Activated T-helper 17 cell treated with anti-CD3 and anti-CD28 coated beads, Interleukin-2, amount 50 U/mL, for 72 hours (primary cell): ENCODE measurements at regions not wholly inside any gene's neighbourhood (a gene's known extent, or its start where the extent isn't known, plus 50 kb on each side); places are given as distances from the start of the nearest gene placed in this dataset.

Experiments used
- ATAC-seq: fragments of 150-1000 bp; cut with Tn5 transposase; replicated peaks from 2 replicates; pipeline ENCODE4 v1.10.0; 2021; ENCODE audit warnings: mild to moderate bottlenecking, moderate library complexity
- H3K27ac Mint-ChIP-seq: one replicate; pipeline ENCODE4 v1.8.0; 2022; ENCODE audit warnings: mixed read lengths
- H3K27me3 Mint-ChIP-seq: one replicate; pipeline ENCODE4 v1.8.0; 2022; ENCODE audit warnings: mixed read lengths
- H3K36me3 Mint-ChIP-seq: one replicate; pipeline ENCODE4 v1.8.0; 2022; ENCODE audit warnings: low read depth, mild to moderate bottlenecking, mixed read lengths
- H3K4me1 Mint-ChIP-seq: one replicate; pipeline ENCODE4 v1.8.0; 2022; ENCODE audit warnings: mixed read lengths
- H3K4me3 Mint-ChIP-seq: one replicate; pipeline ENCODE4 v1.8.0; 2022; ENCODE audit warnings: mild to moderate bottlenecking, mixed read lengths
- H3K9me3 Mint-ChIP-seq: one replicate; pipeline ENCODE4 v1.8.0; 2022; ENCODE audit warnings: mixed read lengths

GRCh38 chr14:104287301-104288009 is 149.1 kb downstream of the KIF26A start:
- no peak for ATAC-seq
- Mint-ChIP-seq H3K4me3 (no peak overlapping the region), H3K27me3 (no peaks in the 10 kb centered on the region), H3K4me1 (no peaks in the 10 kb centered on the region), H3K9me3 (no peaks in the 10 kb centered on the region), H3K36me3 (no peaks in the 10 kb centered on the region), H3K27ac (no peak overlapping the region)

DNA sequence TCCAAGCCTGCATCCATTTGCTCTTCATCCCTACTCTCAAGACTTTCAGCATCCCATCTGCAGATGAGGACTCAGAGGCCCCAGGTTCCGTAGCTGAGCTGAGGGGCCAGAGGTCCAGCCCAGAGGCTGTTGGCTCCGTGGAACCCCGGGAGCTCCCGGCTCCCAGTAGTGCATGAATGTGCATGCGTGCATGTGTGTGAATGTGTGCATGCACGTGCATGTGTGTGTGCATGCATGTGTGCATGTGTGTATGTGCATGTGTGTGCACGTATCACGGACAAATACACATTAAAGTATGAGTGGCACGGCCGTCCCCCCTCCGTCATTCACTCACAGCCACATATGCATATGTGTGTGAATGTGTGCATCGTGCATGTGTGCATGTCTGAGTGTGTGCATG is 149.9 kb downstream of the KIF26A start:
- Mint-ChIP-seq H3K9me3 (no peaks in the 10 kb centered on the region), H3K36me3 (no peaks in the 10 kb centered on the region), H3K27ac (no peak overlapping the region), H3K4me1 (no peaks in the 10 kb centered on the region), H3K27me3 (no peaks in the 10 kb centered on the region), H3K4me3 (no peak overlapping the region)
- ATAC-seq, result no peak

- no peak overlapping the region for H3K27ac Mint-ChIP-seq
These were observed 151.1 kb downstream of the KIF26A start for GRCh38 chr14:104289507-104289906.

DNA sequence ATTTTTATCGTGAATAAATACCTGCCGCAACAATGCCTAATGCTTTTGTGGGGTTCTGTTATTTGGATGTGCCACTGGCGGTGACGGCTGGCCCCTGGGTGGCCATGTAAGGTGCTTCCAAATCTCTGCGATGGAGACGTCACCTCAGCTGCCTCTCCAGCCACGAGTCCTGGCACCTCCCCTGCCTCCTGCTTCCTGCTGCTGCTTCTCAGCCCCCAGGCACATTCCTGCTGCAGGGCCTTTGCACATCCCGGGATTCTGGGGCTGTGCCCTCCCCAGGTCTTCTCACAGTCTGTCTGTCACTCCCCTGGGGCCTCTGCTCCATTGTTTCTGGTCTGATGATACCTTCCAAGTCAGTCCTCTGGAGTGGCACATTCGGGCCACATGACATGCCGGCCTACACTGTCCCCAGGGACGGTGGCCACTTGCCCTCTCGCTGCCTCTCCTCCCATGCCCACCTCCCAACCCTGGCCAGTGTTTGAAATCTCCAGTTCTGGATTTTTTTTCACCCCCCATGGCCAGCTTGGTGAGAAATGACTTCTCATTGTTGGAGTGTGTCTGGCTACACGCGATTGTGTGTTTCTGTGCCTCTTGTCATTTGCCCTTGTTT is 151.8 kb downstream of the KIF26A start:
- Mint-ChIP-seq H3K36me3 (no peaks in the 10 kb centered on the region), H3K4me3 (no peak overlapping the region), H3K9me3 (no peaks in the 10 kb centered on the region), H3K27ac (no peak overlapping the region), H3K27me3 (no peaks in the 10 kb centered on the region), H3K4me1 (no peaks in the 10 kb centered on the region)
- no peak for ATAC-seq

More at GRCh38 chr14:104289507-104289906, 151.1 kb downstream of the KIF26A start:
- no peak for ATAC-seq
- Mint-ChIP-seq H3K4me3 (no peak overlapping the region), H3K9me3 (no peaks in the 10 kb centered on the region), H3K4me1 (no peaks in the 10 kb centered on the region), H3K36me3 (no peaks in the 10 kb centered on the region), H3K27me3 (no peaks in the 10 kb centered on the region)

DNA sequence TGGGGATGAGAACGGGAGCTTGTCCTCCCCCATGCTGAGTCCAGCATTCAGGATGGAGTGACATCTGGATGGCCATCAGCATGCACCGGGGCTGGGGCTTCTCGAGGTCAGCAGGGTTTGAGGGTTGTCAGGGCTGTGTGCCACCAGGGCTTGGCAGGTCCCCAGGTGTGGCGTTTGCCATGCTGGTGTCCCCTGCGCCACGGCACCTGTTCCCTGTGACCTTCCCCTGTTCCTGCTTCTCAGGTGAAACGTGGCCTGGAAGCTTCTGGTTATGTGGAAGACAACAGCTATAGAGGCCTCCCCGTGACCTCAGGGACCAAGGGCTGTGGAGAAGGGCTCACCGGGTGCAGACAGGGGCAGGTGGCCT is 152.4 kb downstream of the KIF26A start:
- no peak for ATAC-seq
- no peaks in the 10 kb centered on the region for H3K4me1 Mint-ChIP-seq
- no peak overlapping the region for H3K27ac Mint-ChIP-seq
- H3K9me3 Mint-ChIP-seq, result no peaks in the 10 kb centered on the region
- H3K36me3 Mint-ChIP-seq, result no peaks in the 10 kb centered on the region
- no peak overlapping the region for H3K4me3 Mint-ChIP-seq
- no peaks in the 10 kb centered on the region for H3K27me3 Mint-ChIP-seq

GRCh38 chr14:104291123-104292000 is 153.0 kb downstream of the KIF26A start:
- Mint-ChIP-seq H3K27me3 (no peaks in the 10 kb centered on the region), H3K4me3 (no peak overlapping the region)
- ATAC-seq, result no peak

DNA sequence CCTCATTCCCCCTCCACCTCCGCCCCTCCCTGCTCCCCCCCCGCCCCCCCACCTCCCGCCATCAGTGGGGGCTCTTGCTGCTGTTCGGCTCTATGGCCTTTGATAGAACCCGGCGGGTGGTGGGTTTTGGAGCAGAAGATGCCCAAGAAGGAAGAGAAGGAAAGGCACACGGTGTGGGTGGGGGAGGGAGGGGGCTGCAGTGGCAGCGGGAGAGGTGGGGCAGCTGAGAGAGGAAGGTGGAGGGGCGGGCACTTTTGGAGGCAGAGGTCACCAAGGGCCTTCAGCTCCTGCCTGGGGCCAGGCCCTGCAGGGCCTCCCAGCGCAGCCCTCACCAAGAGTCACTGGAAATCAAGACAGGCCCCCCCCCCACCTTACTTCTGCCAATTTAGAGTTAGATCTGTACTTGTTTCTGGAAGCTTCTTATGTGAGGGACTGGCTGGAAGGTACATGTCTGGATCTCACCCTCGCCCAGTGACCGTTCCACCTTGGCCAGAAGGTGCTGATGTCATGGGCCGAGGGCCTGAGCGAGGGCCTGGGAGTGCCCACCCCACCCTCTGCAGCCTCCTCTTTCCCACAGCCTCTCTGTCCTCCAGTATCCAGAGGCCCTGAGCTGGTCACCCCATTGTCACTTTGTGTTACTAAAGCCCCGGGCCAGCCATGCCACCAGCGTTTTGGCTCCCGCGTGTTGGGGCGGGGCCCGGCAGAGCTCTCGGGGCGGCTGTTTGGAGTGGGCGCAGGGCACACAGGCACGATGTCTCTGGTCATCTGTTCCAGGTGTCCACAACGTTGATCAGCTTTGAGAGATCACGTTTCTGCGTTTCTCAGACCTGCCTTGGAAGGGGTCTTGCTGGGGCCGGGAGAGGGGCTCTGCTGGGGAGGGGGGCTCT is 153.9 kb downstream of the KIF26A start:
- no peak for ATAC-seq
- Mint-ChIP-seq H3K4me1 (no peaks in the 10 kb centered on the region), H3K4me3 (no peak overlapping the region), H3K27me3 (no peaks in the 10 kb centered on the region), H3K36me3 (no peaks in the 10 kb centered on the region), H3K27ac (no peak overlapping the region), H3K9me3 (no peaks in the 10 kb centered on the region)

More at GRCh38 chr14:104291123-104292000, 153.0 kb downstream of the KIF26A start:
- H3K9me3 Mint-ChIP-seq, result no peaks in the 10 kb centered on the region
- no peaks in the 10 kb centered on the region for H3K4me1 Mint-ChIP-seq
- H3K36me3 Mint-ChIP-seq, result no peaks in the 10 kb centered on the region
- no peak overlapping the region for H3K27ac Mint-ChIP-seq

DNA sequence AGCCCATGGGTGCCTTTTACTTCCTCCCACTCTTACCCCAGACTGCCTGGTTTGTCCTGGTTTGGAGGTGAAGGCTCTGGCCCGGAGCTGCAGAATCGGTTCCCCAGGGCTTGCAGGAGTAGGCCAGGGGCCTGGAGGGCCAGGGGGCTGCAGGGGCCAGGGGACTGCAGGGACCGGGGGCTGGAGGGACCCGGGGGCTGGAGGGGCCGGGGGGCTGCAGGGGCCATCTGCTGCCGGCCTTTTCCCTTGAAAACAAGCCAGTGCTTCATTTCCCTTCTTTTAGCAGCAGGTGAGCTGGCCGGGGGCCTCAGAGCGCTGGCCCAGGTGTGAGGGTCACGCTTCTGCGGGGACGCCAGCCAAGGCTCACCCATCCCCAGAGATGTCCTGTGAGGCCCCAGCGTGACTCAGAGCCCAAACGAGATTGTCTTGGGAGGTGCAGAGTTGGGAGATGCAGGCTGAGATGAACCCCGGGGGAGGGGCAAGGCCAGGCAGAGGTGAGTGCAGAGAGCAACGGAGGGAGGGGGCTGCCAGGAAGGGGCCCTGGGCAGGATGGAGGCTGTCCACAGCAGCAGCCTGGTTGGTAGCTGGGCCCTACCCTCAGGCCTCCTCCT is 154.9 kb downstream of the KIF26A start:
- no peaks in the 10 kb centered on the region for H3K36me3 Mint-ChIP-seq
- no peaks in the 10 kb centered on the region for H3K4me1 Mint-ChIP-seq
- ATAC-seq, result no peak
- no peaks in the 10 kb centered on the region for H3K9me3 Mint-ChIP-seq
- no peaks in the 10 kb centered on the region for H3K27me3 Mint-ChIP-seq
- H3K27ac Mint-ChIP-seq, result no peak overlapping the region
- H3K4me3 Mint-ChIP-seq, result no peak overlapping the region

DNA sequence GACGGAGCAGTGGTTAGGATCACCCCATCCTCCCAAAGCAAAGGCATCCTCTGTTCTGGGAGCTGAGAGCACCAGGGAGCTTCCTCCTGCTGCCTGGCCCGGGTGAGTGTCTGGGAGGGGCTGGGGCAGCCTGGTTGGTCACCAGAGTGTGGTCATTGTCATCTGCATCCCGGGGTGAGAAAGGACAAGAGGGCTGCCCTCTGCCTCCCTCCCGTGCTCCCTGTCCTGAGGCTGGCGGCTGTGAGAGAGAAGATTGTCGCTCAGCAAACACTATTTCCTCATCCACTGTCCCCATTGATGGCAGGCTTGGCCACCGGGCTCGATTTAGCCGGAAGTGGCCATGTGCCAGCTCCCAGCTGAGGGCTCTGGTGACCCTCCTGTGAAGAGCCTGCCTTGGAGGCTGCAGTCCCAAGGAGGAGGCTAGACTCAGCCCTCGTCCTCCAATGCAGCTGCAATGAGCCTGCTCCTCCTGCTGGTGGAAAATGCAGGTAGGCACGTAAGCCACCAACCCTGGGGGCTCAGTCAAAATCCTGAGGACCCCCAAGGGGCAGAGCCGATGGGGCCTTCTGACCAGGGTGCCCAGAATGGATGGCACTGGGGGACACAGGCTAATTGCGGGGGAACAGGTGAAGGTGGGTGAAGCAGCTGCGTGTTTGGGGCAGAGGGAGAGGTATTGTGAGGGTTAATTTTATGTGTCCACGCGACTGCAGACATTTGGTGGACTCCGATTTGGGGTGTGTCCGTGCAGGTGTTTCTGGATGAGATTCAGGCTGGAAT is 155.7 kb downstream of the KIF26A start:
- H3K4me1 Mint-ChIP-seq, result no peaks in the 10 kb centered on the region
- no peak overlapping the region for H3K4me3 Mint-ChIP-seq
- no peaks in the 10 kb centered on the region for H3K9me3 Mint-ChIP-seq
- no peaks in the 10 kb centered on the region for H3K27me3 Mint-ChIP-seq
- H3K36me3 Mint-ChIP-seq, result no peaks in the 10 kb centered on the region
- no peak for ATAC-seq
- no peak overlapping the region for H3K27ac Mint-ChIP-seq

- Mint-ChIP-seq H3K27ac (no peak overlapping the region), H3K9me3 (no peaks in the 10 kb centered on the region), H3K27me3 (no peaks in the 10 kb centered on the region), H3K36me3 (no peaks in the 10 kb centered on the region), H3K4me1 (no peaks in the 10 kb centered on the region), H3K4me3 (no peak overlapping the region)
- ATAC-seq, result no peak
These were observed 156.2 kb downstream of the KIF26A start for GRCh38 chr14:104294628-104294982.

- H3K9me3 Mint-ChIP-seq, result no peaks in the 10 kb centered on the region
- H3K27me3 Mint-ChIP-seq, result no peaks in the 10 kb centered on the region
- no peak overlapping the region for H3K27ac Mint-ChIP-seq
- no peaks in the 10 kb centered on the region for H3K36me3 Mint-ChIP-seq
- ATAC-seq, result no peak
- H3K4me1 Mint-ChIP-seq, result no peaks in the 10 kb centered on the region
- no peak overlapping the region for H3K4me3 Mint-ChIP-seq
These were observed 156.7 kb downstream of the KIF26A start for GRCh38 chr14:104294983-104295680.

DNA sequence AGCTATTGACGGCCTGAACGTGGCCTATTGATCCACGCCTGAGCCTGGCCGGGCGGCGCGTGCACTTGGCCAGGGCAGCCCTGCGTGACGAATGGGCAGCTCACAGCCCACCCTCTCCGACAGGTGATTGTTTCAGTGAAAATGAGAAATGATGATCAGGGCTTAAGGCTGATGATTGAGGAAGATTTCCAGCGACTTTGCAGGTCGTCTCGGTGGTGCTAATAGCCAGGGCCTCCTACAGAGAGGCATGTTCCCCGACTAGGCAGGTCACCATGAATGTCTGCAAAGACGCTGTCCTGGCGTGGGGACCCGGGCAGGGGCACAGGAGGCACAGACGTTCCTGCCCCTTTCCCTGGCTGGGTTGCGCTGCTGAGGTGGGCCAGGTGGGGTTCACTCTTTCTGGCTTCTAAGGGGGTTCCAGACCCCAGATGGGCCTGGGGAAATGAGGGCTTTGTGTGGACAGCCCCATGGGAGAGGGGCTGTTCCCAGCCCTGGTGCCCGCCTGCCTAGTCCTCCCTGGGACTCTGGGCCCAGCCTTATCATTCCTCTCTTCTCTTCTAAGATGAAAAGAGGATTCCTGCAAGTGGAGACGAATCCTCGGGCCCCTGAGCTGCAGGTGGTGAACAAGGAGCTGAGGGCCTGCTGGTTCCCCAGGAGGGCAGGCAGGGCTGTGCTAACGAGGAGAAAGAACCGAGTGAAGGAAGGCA is 157.4 kb downstream of the KIF26A start:
- ATAC-seq, result no peak
- Mint-ChIP-seq H3K27me3 (no peaks in the 10 kb centered on the region), H3K4me3 (no peak overlapping the region), H3K27ac (no peak overlapping the region), H3K9me3 (no peaks in the 10 kb centered on the region), H3K4me1 (no peaks in the 10 kb centered on the region), H3K36me3 (no peaks in the 10 kb centered on the region)
